T47D (cell line): ENCODE measurements at regions not wholly inside any gene's neighbourhood (a gene's known extent, or its start where the extent isn't known, plus 50 kb on each side); places are given as distances from the start of the nearest gene placed in this dataset.

Source experiments
- DNase-seq, 2 experiments: peaks; one replicate each; pipeline versions ENCODE4 v3.0.0 to v3.0.0-alpha.2; 2011 to 2012; ENCODE audit warnings: low read depth in 1 of 2, low spot score in 1 of 2
- JUND ChIP-seq: IDR thresholded peaks from 2 replicates; pipeline ENCODE4 v1.6.1; 2012; ENCODE audit warnings: low read depth
- in situ Hi-C: cut with HindIII; loops from 2 replicates; pipeline ENCODE4 v1.10.0; 2016; ENCODE audit warnings: low sequenced_read_pairs, low pct_unique_long_range_greater_than_20kb

- DNase-seq = no peak
- no peak for TF ChIP-seq JUND
Measured at GRCh38 chr6:8269094-8269493, 166.3 kb downstream of the SLC35B3 start.

GRCh38 chr6:8268606-8269005 is 166.3 kb upstream of the EEF1E1 start:
- TF ChIP-seq JUND = no peak
- DNase-seq = no peak
- in situ Hi-C loops = no loop called here

More at GRCh38 chr6:8269094-8269493, 166.3 kb downstream of the SLC35B3 start:
- in situ Hi-C loops = no loop called here

GRCh38 chr6:8268156-8268555 is 165.8 kb upstream of the EEF1E1 start:
- in situ Hi-C loops = no loop called here
- TF ChIP-seq JUND = no peak
- DNase-seq = no peak

- TF ChIP-seq JUND = no peak
- in situ Hi-C loops = no loop called here
Measured at GRCh38 chr6:8260610-8261009, 158.3 kb upstream of the EEF1E1 start.

GRCh38 chr6:8246403-8246802 is 144.1 kb upstream of the EEF1E1 start:
- no peak for TF ChIP-seq JUND
- no peak for DNase-seq
- in situ Hi-C loops = no loop called here

More at GRCh38 chr6:8260610-8261009, 158.3 kb upstream of the EEF1E1 start:
- no peak for DNase-seq

GRCh38 chr6:8245726-8246125 is 143.4 kb upstream of the EEF1E1 start:
- in situ Hi-C loops = no loop called here
- no peak for TF ChIP-seq JUND
- no peak for DNase-seq

- no peak for TF ChIP-seq JUND
- no peak for DNase-seq
- in situ Hi-C loops = no loop called here
Measured at GRCh38 chr6:8243475-8243874, 141.1 kb upstream of the EEF1E1 start.

- no peak for DNase-seq
- TF ChIP-seq JUND = no peak
- in situ Hi-C loops = no loop called here
Measured at GRCh38 chr6:8242885-8243284, 140.5 kb upstream of the EEF1E1 start.

GRCh38 chr6:8240301-8240700 is 138.0 kb upstream of the EEF1E1 start:
- in situ Hi-C loops = no loop called here
- DNase-seq = no peak
- no peak for TF ChIP-seq JUND

- no peak for TF ChIP-seq JUND
- in situ Hi-C loops = no loop called here
- no peak for DNase-seq
Measured at GRCh38 chr6:8238773-8239683, 136.7 kb upstream of the EEF1E1 start.

GRCh38 chr6:8237668-8238067 is 135.3 kb upstream of the EEF1E1 start:
- TF ChIP-seq JUND = no peak
- DNase-seq = no peak
- in situ Hi-C loops = no loop called here

GRCh38 chr6:8236956-8237355 is 134.6 kb upstream of the EEF1E1 start:
- DNase-seq = no peak
- in situ Hi-C loops = no loop called here
- TF ChIP-seq JUND = no peak

GRCh38 chr6:8234321-8234720 is 132.0 kb upstream of the EEF1E1 start:
- in situ Hi-C loops = no loop called here
- no peak for TF ChIP-seq JUND
- DNase-seq = no peak
